HG03060 (cell line): ENCODE measurements at regions not wholly inside any gene's neighbourhood (a gene's known extent, or its start where the extent isn't known, plus 50 kb on each side); places are given as distances from the start of the nearest gene placed in this dataset.

ENCODE experiments used
- ATAC-seq: cut with Tn5 transposase; IDR thresholded peaks from one replicate; pipeline ENCODE4 v1.9.1; 2021; ENCODE audit warnings: low read depth, moderate number of reproducible peaks; ENCODE audit not compliant: unreplicated experiment

DNA sequence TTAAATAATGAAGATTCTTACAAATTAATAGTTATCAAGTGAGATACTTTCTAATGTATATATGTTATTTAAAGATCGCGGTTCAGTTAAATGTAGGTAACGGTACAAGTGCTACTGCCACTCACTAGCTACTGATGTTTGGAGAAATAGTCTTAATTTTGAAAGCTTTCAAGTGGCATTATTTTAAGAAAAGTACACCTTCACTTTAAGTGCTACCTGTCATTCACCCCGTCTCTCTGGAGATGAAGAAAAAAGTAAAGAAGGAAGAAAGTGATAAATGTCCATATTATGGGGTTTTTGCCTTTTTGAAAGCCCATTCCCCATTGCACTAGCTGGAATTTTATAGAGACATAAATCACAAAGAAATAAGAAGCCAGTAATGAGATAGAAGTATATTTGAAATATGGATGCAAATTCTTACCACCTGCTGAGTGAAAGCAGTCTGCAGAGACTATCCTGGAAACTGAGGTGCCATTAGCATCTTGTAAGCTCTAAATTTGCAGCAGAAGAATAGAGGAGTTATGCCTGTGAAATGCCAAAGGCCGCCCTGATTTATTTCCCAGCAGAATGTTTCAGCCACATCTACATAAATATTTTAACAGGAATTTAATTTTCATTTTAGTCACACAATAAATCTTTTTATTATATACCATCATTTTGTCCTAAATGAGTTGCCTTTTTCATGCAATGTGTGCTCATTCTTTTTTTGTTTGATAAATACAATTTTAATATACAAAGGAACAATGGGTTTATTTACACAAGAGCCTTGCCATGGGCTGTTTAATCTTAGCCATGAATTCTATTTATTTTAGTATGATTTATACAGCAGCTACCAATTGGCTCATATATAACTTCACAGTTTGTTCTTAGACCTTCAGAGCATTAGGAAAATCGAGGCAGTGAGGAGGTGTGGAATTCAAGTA is 489.9 kb upstream of the RAG2 start:
- no peak for ATAC-seq

DNA sequence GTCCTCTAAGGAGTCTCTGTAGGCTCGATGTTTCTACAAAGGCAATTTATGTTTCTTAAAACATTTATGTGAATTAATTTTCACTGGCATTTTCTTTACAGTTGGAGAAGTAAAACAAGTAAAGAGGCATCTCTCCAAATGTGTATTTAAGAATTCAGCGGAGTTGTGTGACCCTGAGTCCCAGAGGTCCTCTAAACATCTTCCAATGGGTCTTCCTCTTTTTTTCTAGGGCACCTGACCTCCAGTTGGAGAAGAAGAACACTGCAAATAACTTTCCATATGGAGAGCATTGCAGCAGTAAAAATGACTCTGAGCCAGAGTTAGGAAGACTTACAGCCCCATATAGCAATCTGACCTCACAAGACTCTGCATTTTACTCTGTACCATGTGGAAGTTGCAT is 480.5 kb upstream of the RAG2 start:
- ATAC-seq, result no peak

DNA sequence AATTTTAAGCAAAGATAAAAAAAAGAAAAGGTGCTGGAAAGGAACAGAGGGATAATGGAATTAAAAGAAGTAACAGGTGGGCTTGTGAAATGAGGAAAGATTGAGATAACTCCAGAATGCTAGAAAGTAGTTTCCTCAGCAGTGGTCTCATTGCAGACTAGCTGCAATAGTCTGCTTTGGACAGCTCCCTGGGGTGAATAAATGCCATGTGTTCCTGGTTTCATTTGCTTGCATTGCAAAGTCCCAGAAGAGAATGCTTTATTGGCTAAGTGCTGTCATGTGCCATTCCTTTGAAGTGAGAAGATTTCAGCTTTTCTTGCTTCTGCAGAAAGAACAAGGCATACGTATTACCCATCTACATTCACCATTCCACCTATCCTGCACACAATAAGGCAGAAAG is 478.8 kb upstream of the RAG2 start:
- ATAC-seq, result no peak

DNA sequence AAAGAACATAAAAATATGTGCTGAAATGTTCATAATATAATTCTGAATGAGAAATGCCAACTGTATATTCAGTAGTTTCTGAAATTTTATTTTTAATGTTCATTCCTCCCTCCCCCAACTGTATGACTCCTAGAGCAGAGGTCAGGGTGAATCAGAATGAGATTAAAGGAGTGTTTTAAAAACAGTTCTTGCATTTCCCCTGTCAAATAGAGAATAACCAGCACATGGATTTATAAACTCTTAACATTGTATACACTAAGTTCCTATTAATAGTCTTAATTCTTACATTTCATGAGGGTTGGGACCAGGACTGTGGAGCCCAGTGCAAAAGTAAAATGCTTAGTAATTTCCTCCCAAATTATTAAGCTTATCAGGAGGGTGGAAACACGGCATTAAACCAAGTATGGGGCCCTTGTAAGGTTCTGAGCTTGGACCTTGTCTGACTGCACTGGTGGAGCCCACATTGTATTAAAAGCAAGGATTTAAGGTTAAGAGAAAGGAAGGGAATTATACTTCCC is 474.6 kb upstream of the RAG2 start:
- no peak for ATAC-seq

DNA sequence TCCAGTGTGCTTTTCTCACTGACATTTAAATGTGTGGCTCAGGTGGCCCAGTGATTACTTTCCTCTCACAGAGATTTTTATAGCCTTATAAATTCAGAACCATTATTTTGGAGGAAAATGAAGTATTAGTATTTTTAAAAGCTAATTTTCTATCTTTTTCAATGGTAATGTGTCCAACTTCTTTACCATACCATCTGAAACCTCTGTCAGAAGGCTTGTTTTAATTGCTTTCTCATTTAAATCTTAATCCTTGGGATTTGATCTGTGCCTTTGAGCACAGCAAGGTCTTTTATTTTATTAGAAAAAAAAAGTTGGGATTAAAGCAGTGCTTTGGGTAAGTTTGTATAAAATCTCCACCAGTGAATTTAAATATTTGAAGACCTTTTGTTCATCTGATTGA is 452.3 kb upstream of the RAG2 start:
- ATAC-seq, result no peak

DNA sequence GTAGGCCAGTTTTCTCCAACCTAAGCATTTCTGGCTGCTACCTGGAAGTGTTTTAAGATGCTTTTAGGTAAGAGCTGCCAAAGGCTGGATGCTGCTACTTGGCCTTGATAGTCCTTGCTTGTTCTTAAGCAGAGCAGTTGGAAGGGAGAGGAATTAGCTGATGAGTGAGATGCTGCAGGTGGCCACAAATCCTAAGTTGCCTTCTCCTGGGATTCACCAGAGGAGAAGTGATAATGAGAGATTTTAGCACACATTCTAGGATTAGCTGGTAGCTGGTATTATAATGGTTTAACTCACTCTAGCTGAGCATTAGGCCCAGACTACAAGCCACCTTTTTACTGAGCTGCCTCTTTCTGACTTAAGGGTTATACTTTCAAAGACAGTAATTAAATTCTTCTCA is 442.9 kb upstream of the RAG2 start:
- no peak for ATAC-seq

DNA sequence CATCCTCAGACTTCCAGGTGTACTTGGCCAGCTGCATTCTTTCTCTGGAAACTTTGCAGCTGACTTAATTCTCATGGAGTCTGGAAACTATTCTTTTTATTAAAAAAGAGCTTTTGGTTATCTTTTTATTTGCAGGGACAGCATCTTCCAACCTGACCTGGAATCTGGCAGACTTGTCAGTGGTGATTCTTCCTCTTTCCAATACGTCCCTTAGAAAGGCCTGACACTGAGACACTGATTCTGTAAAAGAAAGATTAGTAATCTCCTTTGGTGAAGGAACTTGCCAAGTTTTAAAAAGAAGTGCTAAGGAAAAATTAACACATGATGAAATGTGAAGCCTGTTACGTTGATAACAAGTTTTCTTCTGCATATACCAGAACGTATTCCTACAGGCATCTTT is 440.9 kb upstream of the RAG2 start:
- ATAC-seq, result no peak

DNA sequence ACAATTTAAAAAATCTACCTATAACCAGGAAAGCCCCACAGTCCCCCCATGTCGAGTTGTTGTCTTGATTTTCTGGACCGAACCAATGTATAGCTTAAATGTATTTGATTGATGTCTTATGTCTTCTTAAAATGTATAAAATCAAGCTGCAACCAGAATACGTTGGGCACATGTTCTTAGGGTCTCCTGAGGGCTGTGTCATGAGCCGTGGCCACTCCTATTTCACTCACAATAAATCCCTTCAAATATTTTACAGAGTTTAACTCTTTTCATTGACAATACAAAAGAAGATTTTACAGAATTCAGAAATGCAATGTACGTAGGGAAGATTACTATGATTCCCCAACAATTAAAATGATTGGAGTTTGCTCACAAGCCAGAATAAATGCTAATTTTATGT is 428.7 kb upstream of the RAG2 start:
- no peak for ATAC-seq

DNA sequence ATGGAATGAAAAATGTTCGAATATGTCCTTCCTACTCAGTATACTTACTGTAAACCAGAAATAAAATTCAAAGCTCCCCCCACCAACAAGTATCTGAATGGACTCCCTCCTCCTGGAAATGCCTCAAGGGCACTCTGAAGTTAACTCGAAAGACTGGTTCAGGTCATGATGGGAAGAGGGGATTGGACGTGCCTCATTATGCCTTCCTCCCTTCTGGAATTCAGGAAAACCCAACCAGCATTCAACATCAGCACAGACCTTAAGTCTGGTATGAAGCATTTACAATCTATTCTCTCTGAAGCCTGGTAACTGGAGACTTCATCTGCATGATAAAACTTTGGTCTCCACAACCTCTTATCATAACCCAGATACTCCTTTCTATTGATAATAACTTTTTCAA is 428.3 kb upstream of the RAG2 start:
- no peak for ATAC-seq

DNA sequence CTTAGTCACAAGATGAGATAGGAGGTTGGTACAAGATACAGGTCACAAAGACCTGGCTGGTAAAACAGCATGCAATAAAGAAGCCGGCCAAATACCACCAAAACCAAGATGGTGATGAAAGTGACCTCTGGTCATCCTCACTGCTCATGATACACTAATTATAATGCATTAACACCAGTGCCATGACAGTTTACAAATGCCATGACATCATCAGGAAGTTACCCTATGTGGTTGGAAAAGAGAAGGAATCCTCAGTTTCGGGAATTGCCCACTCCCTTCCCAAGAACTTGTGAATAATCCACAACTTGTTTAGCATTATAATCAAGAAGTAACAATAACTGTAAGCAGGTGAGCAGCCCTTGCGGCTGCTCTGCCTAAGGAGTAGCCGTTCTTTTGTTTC is 408.5 kb upstream of the RAG2 start:
- ATAC-seq, result no peak

DNA sequence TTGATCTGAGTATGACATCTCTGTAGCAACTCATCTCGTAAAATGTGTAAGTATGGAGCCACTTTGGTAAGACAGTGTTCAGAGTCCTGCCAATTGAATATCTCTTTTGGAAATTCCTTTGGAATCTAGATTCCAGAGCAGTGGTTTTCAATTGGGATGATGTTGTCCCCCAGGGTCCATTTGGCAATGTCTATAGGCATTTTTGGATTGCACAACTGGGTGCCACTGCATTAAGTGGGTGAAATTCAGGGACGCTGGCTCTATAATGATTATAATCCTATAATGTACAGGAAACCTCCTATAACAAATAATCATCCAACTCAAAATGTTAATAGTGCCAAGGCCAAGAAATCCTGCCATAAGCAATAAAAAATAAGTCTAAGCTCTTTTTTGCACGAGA is 404.8 kb upstream of the RAG2 start:
- ATAC-seq, result no peak

DNA sequence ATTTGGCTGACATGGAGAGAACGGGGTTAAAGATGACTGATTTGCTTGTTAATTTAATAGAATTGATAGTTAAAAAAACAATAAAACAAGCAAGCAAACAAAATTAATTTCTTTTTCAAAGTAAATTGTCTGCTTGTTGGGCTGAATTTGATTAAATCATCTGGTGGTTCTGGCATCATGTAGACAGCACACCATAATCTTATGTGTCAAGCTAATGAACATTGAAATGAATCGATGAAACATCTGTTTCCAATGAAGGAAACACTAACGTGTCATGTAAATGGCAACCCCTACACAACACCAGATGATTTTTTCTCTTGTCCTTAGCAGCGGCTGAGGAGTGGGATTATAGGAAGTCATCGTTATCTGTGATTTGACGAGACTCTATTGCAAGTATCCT is 399.6 kb upstream of the RAG2 start:
- ATAC-seq, result no peak

DNA sequence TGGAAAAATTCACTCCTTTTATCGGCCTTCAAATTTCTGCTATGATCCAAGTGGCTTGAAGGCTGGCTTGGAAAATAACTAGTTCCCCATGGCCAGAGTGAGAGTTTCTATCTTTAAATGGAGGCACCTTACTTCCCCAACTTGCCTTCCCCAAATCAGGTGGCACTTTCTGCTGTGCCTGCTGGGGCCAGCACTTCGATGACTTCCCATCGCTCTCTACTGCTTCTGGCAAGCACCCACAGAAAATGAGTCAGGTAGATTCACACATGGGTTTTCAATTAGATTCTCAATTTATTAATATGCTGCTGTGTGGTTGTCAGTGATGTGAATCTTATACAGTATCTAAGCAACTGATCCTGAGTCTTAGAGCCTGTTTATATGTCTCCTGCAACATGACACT is 398.8 kb upstream of the RAG2 start:
- no peak for ATAC-seq

DNA sequence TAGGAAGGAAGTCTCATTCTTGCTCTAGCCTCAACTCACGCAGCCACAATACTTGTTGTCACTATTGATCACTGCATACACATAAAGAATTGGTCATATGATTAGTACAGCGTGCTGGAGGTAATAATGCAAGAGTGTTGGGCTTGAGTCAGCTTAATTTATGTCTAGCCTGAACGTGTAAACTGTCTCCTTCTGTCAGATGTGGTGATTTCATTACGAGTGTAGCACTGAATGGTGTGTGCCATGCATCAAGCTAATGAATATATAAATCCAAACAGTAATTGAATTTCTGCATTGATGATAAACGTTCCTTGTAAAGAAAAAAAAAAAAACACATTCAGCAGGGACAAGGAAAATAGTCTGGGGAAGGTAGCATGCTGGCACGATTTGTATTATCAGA is 396.2 kb upstream of the RAG2 start:
- ATAC-seq, result no peak

DNA sequence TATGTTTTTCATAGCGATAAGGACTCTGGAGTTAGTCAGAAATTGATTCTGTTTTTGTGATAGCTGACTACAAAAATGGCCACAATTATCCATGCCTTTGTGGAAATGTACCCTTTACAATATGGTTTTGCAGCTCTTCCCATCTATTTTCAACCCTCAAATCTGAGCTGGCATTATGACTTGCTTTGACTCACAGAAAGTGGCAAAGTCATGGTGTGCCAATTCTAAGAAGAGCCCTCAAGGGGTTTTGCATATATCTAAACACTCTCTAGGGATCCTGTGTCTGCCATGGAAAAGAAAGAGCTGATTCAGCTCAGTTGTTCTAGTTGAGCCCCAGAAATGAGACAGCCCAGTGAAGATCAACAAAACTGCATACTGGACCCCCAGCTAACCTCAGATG is 390.5 kb upstream of the RAG2 start:
- no peak for ATAC-seq

DNA sequence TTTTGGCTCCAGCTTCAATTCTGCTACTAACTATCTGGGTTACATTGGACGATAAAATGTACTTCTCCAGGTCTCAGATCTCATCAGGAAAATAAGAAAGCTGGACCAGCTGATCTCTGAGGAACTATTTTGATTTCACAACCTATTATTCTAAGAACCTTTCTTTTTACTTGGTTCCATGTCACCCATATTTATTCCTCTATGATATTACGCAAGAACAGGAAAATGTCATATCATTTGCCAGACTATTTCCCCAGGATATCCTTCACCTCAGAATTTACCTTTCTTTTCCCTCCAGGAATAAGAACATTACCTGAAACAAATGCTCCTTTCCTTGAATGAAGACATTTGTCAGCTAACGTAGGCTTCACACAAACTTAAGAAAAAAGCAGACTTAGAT is 387.5 kb upstream of the RAG2 start:
- no peak for ATAC-seq

DNA sequence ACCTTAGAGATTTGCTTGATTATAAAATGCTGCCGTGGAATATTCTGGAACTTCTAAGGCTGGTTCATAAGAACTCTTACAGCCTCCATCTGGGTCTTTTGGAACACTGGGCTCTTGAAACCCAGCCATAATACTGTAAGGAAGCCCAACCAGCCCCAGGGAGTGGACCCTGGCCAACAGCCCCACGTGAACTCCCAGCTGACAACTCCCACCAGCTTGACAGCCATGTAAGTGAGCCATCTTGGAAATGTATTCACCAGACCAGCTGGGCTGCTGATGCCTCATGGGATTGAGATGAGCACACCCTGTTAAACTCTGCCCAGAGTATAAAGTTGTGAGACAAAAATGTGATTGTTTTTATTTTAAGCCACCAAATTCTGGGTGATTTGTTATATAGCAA is 378.7 kb upstream of the RAG2 start:
- no peak for ATAC-seq

DNA sequence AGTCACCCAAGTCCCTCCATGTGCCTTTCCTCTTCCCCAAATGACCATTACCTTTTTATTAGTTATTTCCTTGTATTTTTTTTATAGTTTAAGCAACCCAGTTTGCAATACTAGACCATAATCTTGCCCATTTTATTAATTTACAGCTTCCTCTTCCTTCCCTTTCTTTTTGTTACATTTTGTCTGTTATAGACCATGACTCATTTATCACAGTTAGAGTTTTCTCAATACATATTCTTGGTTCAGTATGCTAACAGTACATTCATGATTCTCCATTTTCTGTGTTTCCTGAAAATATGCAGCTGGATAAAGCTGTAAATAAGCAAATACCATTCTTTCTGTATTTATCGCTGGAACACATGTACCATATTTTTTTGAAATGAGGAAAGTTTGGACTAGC is 376.7 kb upstream of the RAG2 start:
- ATAC-seq, result no peak

DNA sequence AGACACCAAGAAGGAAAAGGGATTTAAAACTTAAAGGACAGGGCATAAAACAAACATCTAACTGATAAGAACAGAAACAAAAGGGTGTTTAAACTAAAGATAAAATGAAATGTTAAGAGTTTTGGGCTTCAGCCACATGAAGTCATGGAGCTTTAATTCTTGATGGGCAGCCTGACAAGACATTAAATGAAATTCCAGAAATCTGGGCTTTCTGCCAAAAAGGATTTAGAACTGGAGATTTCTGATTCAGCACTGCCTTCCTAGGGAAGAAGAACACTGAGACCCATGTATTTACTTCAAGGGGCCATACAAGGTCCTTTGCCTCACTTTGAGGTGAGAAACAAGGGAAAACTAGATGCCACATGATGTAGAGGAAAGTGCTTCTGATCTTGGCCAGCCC is 355.9 kb upstream of the RAG2 start:
- ATAC-seq, result no peak

DNA sequence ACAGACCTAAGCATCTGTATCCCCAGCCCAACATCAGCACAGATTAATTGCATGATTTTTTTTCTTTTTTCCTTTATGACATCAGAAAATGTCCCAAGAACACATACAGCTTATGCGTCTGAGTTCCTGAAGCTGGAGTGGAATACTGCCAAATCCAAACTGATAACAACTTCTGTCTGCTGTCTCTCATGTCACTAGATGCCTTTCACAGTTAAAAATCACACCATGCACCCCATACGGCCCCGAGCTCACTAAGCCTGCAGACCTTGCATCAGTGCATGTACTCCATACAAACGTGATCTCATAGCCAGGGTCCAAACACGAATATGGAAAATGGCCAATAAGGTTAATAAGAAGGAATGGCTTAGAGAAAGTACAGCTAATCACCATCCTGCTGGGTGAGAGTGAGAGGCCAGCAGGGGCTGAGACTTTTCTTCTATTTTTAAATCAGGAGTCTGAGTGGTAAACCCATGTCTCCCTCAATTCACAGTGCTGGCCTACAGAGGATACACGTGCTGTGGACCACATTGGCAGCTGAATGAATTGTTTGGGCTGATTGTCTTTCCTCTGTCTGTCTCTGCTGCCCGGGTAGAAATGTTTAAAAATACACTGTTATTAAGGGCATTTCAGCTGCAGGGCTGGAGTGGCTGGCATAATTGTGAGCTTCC is 350.6 kb upstream of the RAG2 start:
- no peak for ATAC-seq

DNA sequence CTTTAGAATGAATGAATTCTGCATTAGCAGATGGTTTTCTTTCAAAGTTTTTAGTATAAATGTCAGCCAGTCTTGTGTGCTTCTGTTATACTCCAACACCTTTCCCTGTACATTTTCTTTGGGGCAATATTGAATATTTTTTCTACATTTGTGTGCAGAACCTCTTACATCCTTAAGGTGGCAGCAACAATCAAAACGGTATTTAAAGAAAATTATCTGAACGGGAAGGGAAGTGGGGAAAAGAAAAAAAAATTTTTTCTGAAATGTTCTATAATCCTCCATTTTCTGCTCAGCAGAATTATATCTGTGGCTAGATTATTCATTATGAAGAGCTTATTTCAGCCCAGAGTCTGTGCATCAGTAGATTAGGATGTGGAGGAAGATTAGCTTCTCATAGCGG is 347.3 kb upstream of the RAG2 start:
- no peak for ATAC-seq

DNA sequence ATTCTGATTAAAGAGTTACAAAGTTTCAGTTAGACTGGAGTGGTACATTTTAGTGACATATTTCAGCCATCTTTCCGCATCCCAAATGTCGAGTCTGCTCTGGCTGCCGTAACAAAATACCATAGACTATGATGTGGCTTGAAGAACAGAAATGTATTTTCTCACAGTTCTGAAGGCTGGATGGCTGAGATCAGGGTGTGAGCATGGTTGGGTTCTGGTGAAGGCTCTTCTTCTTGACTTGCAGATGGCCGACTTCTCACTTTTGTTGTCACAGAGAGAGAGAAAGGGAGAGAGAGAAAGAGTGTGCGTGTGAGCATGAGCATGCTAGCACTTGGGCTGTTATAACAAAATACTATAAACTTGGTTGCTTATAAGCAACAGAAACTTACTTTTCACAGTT is 335.4 kb upstream of the RAG2 start:
- ATAC-seq, result no peak
